Fibroblast of the conjunctiva (primary cell): ENCODE measurements at regions not wholly inside any gene's neighbourhood (a gene's known extent, or its start where the extent isn't known, plus 50 kb on each side); places are given as distances from the start of the nearest gene placed in this dataset.
A peak's percentile ranks its signal among the peaks of the same experiment; 100 is the strongest.
"Not testable (repeated sequence)": the region's sequence is repeated elsewhere in the genome, so short reads cannot be mapped to it uniquely, and the experiment has no call there.

Source experiments
- DNase-seq: peaks from one replicate; pipeline ENCODE4 v3.0.0-alpha.2; 2010; ENCODE audit warnings: low read depth

DNA sequence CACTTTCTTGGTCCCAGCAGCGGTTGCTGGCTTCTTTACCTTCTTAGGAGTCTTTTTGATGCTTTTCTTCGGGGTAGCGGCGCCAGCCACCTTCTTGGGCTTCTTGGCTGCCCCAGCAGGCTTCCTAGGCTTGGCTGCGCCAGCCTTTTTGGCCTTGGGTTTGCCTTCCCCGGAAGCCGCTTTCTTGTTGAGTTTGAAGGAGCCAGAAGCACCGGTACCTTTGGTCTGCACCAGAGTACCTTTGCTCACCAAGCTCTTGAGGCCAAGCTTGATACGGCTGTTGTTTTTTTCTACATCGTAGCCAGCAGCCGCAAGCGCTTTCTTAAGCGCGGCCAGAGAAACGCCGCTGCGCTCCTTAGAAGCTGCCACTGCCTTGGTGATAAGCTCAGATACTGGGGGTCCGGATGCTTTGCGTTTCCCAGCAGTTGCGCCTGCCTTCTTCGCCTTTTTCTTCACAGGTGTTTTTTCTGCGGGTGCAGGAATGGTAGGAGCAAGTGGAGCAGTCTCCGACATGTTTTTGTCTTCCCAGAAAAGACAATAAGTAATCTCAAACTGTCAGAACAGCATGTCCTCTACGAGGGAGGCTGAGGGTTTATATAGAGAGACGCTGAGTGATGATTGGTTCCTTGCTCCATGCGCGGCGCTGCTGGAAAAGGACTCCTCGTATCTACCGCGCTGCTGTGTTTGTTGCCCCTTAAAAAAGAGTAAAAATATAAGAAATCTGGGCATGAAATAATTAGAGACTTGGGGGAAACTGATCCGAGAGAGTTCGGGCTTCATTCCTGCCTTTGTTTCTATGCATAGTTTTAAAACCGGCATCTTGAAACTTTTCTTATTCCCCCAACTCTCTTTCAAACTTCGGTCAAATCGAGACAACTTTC is 130.3 kb upstream of the BTN3A2 start:
- peak; percentile 91 for DNase-seq

DNA sequence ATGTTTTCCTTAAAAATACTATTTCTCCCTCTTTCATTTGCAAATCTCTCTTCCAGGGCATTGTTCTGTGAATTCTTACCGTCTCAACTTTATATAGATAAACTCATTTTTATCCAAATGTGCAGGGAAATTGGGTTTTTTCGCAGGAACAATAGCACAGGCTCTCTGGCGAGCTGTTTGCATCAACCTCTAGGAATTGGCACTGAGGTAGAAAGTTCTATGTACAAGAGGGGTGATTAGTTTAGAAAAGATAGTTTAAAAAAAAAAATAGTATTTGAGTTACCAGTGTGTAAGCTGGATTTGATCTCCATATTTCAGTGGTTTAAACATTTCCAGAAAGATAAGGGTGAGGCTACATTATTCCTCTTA is 129.7 kb upstream of the BTN3A2 start:
- no peak for DNase-seq

- not testable (repeated sequence) for DNase-seq
Measured at GRCh38 chr6:26239415-26239814, 125.6 kb upstream of the BTN3A2 start.

DNA sequence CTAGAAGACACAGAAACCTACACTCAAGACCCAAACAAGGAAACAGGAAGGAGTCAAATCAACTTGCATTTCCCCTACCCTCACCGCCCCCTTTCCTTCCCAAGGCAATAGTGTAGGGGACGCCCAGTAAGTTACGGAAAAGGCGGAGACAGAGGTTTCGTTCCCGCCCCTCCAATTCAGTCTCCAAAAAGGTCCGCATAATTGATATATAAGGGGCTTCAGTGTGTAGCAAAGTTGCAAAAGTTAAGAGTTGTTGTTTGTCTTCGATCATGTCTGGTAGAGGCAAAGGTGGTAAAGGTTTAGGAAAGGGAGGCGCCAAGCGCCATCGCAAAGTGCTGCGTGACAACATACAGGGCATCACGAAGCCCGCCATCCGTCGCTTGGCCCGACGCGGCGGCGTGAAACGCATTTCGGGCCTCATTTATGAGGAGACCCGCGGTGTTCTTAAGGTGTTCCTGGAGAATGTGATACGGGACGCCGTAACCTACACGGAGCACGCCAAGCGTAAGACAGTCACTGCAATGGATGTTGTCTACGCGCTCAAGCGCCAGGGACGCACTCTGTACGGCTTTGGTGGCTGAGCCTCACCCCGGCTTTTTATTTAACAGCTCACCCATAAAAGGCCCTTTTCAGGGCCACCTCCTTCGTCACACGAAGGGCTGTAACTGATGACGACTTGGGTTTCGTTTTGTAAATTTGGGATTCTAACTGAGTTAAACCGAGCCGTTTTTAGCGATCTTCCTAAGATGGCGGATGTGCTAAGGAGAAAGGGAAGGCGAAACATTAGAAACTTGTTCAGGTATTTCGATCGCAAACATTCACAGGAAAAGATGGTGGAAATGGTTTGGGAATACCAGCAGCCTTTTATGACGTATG is 124.6 kb upstream of the BTN3A2 start:
- DNase-seq, result peak; percentile 97

DNA sequence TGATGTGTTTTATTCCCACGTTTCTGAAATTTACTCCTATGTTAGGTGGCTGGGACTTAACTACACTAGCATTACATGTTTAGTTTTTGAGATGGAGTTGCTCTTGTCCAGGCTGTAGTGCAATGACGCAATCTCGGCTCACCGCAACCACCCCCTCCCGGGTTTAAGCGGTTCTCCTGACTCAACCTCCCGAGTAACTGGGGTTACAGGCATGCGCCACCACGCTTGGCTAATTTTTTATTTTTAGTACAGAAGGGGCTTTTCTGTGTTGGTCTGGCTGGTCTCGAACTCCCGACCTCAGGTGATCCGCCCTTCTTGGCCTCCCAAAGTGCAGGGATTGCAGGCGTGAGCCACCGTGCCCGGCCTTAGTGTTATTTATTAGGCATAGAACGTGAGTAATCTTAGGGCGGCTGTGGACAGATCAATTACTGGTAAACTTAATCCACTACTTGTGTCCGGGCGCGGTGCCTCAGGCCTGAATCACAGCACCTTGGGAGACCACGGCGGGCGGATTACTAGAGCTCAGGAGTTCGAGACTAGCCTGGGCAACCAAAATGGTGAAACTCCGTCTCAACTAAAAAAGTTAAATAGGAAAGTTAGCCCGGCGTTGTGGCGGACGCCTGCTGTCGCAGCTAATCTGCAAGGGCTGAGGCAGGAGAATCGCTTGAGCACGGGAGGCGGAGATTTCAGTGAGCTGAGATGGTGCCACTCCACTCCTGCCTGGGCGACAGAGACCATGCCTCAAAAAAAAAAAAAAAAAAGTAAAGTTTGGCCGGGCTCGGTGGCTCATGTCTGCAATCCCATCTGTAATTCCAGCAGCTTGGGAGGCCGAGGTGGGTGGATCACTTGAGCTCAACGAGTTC is 123.7 kb upstream of the BTN3A2 start:
- no peak for DNase-seq

- no peak for DNase-seq
Measured at GRCh38 chr6:26243132-26243531, 121.9 kb upstream of the BTN3A2 start.

DNA sequence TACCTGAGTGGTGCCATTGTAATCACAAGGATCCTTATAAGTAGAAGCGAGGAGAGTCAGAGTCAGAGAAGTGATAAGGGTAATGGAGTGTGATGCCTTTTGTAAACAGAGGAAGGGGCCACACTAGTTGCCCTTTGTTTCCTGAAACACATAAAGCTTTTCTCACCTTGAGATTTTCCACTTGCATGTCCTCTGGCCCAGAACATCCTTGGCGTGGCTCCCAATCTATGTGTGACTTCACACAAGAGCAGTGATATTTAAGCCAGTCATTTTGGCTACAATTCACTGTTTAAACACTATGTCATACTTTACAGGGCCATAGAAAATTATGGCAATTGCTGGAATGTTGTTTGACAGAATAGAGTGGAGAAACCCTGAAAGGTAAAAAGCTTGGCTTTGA is 121.2 kb upstream of the BTN3A2 start:
- DNase-seq, result no peak

- no peak for DNase-seq
Measured at GRCh38 chr6:26246058-26246457, 118.9 kb upstream of the BTN3A2 start.

GRCh38 chr6:26246553-26246952 is 118.4 kb upstream of the BTN3A2 start:
- no peak for DNase-seq

DNA sequence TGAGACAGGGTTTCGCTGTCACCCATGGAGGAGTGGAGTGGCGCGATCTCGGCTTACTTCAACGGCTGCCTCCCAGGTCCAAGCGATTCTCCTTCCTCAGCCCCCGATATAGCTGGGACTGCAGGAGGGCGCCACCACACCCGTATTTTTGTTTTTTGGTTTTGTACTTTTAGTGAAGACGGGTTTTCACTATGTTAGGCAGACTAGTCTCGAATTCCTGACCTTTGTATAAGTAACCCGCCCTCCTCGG is 115.4 kb upstream of the BTN3A2 start:
- DNase-seq, result no peak

- peak; percentile 84 for DNase-seq
Measured at GRCh38 chr6:26249957-26250697, 114.9 kb upstream of the BTN3A2 start.

DNA sequence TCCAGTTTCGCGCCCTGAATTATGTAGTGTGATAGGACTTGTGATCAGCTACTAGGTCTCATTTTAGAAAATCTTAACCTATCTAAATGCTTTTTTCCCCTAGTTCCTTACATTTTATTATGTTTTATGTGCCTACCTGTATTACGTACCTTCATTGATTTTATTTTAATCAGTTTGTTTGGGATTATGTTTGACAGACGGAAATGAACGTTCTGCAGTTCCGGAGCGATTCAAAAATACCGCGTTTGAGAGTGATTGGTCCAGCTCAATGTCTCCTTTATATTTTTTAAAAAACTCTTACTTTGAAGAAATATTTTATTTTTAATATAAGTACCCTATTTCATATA is 114.3 kb upstream of the BTN3A2 start:
- DNase-seq, result no peak

DNA sequence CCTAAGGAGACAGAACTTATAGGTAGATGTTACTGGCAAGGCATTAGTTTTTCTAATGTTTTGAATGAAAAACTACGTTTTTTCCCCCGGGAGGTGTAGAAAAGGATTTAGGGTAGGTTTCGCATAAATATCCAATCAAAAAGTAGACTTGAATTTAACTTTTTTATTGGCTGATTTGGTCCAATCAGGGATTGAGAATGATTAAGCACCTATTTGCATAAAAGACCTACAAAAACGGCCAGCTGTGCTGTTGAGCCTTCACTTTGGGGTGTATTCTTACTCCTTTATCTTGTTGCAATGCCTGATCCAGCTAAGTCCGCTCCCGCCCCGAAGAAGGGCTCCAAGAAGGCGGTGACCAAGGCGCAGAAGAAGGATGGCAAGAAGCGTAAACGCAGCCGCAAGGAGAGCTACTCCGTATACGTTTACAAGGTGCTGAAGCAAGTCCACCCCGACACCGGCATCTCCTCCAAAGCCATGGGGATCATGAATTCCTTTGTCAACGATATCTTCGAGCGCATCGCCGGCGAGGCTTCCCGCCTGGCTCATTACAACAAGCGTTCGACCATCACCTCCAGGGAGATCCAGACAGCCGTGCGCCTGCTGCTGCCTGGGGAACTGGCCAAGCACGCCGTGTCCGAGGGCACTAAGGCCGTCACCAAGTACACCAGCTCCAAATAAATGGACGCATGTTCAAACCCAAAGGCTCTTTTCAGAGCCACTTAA is 113.5 kb upstream of the BTN3A2 start:
- peak; percentile 94 for DNase-seq

DNA sequence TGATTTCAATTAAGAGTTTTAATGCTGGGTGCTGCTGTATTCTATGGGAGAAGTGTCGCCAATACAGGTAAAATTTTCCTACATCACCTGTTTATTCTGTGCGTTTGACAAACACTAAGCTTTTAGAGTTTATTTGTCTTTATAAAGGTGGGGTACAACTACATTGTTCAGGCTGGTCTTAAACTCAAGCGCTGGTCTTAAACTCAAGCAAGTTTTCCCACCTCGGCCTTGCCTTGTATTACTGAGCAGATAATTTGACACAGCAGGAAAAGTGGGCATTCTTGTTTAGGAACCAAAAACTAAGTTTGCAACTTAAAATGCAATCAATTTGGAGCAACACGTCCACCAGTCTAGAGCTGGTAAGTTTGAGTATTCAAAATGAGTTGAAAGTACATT is 112.9 kb upstream of the BTN3A2 start:
- no peak for DNase-seq

- DNase-seq, result no peak
Measured at GRCh38 chr6:26254724-26255123, 110.3 kb upstream of the BTN3A2 start.

DNA sequence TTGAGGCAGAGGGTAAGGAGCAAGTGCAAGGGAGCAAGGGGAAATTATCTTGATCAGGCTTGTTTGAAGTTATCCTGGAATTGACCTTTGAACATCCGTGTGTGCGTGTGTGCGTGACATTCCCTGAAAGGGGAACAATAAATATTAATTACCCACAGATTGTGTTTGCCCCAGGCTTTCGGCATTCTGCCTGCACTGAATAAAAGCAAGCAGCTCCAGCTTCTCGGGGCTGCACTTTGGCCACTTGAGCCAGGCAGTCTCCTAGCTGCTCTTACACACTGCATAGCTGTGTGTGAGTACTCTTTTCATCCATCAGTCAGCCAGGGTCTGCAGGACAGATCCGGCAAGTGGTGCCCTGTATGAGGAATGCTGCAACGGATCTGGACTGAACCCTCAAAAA is 107.7 kb upstream of the BTN3A2 start:
- DNase-seq, result no peak

GRCh38 chr6:26258212-26258977 is 106.6 kb upstream of the BTN3A2 start:
- no peak for DNase-seq

DNA sequence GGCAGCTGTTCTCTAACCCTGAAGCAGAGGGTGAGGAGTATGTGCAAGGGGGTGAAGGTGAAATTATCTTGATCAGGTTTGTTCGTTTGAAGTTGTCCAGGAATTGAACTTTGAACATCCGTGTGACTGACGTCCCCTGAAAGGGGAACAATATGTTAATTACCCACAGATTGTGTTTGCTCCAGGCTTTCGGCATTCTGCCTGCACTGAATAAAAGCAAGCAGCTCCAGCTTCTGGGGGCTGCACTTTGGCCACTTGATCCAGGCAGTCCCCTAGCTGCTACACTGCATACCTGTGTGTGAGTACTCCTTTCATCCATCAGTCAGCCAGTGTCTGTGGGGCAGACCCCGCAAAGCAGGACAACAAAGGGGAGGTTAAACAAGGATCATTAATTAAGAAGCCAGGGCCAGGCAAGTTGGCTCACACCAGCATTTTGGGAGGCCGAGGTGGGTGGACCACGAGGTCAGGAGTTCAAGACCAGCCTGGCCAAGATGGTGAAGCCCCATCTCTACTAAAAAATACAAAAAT is 104.8 kb upstream of the BTN3A2 start:
- no peak for DNase-seq

DNA sequence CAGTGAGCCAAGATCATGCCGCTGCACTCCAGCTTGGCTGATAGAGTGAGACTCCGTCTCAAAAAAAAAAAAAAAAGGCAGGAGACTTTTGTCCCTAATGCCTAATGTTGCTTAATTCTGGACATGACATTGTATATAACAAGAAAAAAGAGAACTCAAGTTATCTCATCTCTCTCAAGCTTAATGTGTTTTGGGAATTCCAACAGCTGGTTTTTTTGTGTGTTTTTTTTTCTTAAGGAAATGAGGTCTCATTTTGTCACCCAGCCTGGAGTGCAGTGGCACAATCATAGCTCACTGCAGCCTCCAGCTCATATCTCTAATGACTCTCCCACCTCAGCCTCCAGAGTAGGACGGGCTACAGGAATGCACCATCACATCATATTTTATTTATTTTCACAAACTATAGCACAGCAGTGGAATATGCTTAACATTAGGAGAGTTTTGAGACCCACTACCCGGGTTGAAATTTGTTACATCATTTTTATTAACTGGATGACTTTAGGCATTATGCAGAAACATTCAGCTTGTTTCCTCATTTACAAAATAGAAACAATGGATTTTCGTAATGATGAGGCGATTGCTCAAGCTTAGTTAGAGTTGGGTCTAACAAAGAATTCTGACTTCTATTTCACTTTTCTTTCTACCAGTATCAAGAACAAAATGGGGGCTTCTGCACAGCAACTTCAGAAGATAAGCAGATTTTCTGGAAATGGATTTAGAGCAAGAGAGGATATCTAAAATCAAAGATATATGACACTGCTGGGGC is 104.1 kb upstream of the BTN3A2 start:
- DNase-seq, result no peak
